Neural crest cell (in vitro differentiated cells): ENCODE measurements at regions not wholly inside any gene's neighbourhood (a gene's known extent, or its start where the extent isn't known, plus 50 kb on each side); places are given as distances from the start of the nearest gene placed in this dataset.

Experiments used
- DNase-seq: peaks from one replicate; pipeline ENCODE4 v3.0.0; 2021; ENCODE audit warnings: low read depth, mixed read lengths, low spot score
- H3K27ac Mint-ChIP-seq: one replicate; pipeline ENCODE4 v1.8.0; 2021; ENCODE audit warnings: mild to moderate bottlenecking, mixed read lengths; ENCODE audit not compliant: unreplicated experiment
- H3K27me3 Mint-ChIP-seq: 2 replicates; pipeline ENCODE4 v1.8.0; 2021; ENCODE audit warnings: low read depth, mild to moderate bottlenecking, mixed read lengths
- H3K36me3 Mint-ChIP-seq: 2 replicates; pipeline ENCODE4 v1.8.0; 2021; ENCODE audit warnings: low read depth, mild to moderate bottlenecking, mixed read lengths
- H3K4me1 Mint-ChIP-seq: 2 replicates; pipeline ENCODE4 v1.8.0; 2021; ENCODE audit warnings: mixed read lengths
- H3K4me3 Mint-ChIP-seq: one replicate; pipeline ENCODE4 v1.8.0; 2021; ENCODE audit warnings: mild to moderate bottlenecking, mixed read lengths
- H3K9me3 Mint-ChIP-seq: 2 replicates; pipeline ENCODE4 v1.8.0; 2021; ENCODE audit warnings: mixed read lengths
- CTCF ChIP-seq: fragments of 200-600 bp; sonication (generic); conservative IDR thresholded peaks from 2 replicates; pipeline ENCODE4 v1.5.0; 2021; ENCODE audit warnings: antibody characterized with exemption, mild to moderate bottlenecking

DNA sequence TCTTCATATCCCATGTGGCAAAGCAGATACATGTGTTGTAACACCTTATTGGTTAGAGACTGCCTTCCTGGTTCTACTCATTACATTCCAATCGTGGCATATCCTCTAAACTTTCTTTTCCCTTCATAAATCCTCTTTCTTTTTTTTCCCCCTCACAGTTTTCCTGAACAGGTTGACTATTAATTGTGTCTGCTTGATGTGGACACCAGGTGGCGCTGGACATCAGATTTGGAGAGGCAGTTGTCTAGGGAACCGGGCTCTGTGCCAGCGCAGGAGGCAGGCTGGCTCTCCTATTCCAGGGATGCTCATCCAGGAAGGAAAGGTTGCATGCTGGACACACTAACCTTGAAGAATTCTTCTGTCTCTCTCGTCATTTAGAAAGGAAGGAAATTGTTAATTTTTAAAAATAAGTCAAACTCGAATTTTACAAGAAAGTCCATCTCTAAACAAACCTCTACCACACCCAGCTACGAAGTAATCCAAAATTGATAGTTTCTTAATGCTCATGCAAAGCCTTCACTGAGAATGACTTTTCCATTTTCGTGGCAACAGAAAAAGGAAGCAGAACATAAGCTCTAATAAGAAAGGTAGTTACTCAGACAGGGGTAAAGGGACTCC, 59.4 kb upstream of the ASB17 start:
- no peak overlapping the region for H3K27ac Mint-ChIP-seq
- no peaks in the 10 kb centered on the region for H3K9me3 Mint-ChIP-seq
- no peak overlapping the region for H3K4me3 Mint-ChIP-seq
- TF ChIP-seq CTCF: peak; percentile 91
- DNase-seq: peak; percentile 91
- H3K4me1 Mint-ChIP-seq: no peaks in the 10 kb centered on the region
- no peaks in the 10 kb centered on the region for H3K27me3 Mint-ChIP-seq
- no peaks in the 10 kb centered on the region for H3K36me3 Mint-ChIP-seq

DNA sequence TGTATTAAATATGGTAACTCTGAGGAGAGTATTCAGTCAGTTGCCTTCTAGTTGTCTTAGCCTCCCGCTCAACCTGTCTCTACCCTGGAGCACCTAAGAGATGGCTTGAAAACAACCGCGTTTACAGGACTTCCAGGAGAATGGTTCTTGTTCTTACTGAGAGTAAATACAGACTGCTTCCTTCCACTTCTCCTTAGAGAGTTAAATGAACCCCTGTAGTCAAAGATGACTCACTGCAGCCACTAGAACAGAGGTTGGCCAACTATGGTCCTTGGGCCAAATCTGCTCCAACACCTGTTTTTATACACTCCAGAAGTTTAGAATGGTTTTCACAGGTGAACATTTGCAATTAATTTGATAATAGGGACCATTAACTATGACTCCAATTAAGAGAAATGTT, 60.1 kb upstream of the ASB17 start:
- Mint-ChIP-seq H3K9me3 (no peaks in the 10 kb centered on the region), H3K4me1 (no peaks in the 10 kb centered on the region), H3K4me3 (no peak overlapping the region), H3K27ac (no peak overlapping the region), H3K36me3 (no peaks in the 10 kb centered on the region), H3K27me3 (no peaks in the 10 kb centered on the region)
- no peak for DNase-seq
- no peak for TF ChIP-seq CTCF

GRCh38 chr1:75993661-75994060, 61.5 kb upstream of the ASB17 start:
- Mint-ChIP-seq H3K36me3 (no peaks in the 10 kb centered on the region), H3K4me1 (no peaks in the 10 kb centered on the region), H3K9me3 (no peaks in the 10 kb centered on the region), H3K27me3 (no peaks in the 10 kb centered on the region), H3K4me3 (no peak overlapping the region), H3K27ac (no peak overlapping the region)
- TF ChIP-seq CTCF: no peak
- DNase-seq: no peak

- Mint-ChIP-seq H3K36me3 (peaks cover 5% of the 10 kb centered on the region), H3K4me3 (no peak overlapping the region), H3K27me3 (no peaks in the 10 kb centered on the region), H3K9me3 (peaks cover 6% of the 10 kb centered on the region), H3K4me1 (no peaks in the 10 kb centered on the region), H3K27ac (no peak overlapping the region)
- no peak for TF ChIP-seq CTCF
- DNase-seq: no peak
Measured at GRCh38 chr1:75996196-75996595, 64.0 kb upstream of the ASB17 start.

GRCh38 chr1:75999034-75999433, 66.8 kb upstream of the ASB17 start:
- peaks cover 5% of the 10 kb centered on the region for H3K36me3 Mint-ChIP-seq
- DNase-seq: no peak
- peaks cover 6% of the 10 kb centered on the region for H3K9me3 Mint-ChIP-seq
- H3K4me3 Mint-ChIP-seq: no peak overlapping the region
- H3K4me1 Mint-ChIP-seq: no peaks in the 10 kb centered on the region
- no peak overlapping the region for H3K27ac Mint-ChIP-seq
- no peak for TF ChIP-seq CTCF
- H3K27me3 Mint-ChIP-seq: no peaks in the 10 kb centered on the region

- H3K27ac Mint-ChIP-seq: no peak overlapping the region
- H3K27me3 Mint-ChIP-seq: no peaks in the 10 kb centered on the region
- no peak for DNase-seq
- H3K4me1 Mint-ChIP-seq: no peaks in the 10 kb centered on the region
- no peak for TF ChIP-seq CTCF
- peaks cover 3% of the 10 kb centered on the region for H3K9me3 Mint-ChIP-seq
- H3K4me3 Mint-ChIP-seq: no peak overlapping the region
- peaks cover 4% of the 10 kb centered on the region for H3K36me3 Mint-ChIP-seq
Measured at GRCh38 chr1:76003946-76004345, 70.6 kb upstream of the ST6GALNAC3 start.
